Epidermal melanocyte (primary cell): ENCODE measurements at regions not wholly inside any gene's neighbourhood (a gene's known extent, or its start where the extent isn't known, plus 50 kb on each side); places are given as distances from the start of the nearest gene placed in this dataset.
"Not testable (repeated sequence)": the region's sequence is repeated elsewhere in the genome, so short reads cannot be mapped to it uniquely, and the experiment has no call there.

Experiments
- DNase-seq: peaks from one replicate; pipeline ENCODE4 v3.0.0; 2011; ENCODE audit warnings: low spot score; ENCODE audit not compliant: insufficient read length

DNA sequence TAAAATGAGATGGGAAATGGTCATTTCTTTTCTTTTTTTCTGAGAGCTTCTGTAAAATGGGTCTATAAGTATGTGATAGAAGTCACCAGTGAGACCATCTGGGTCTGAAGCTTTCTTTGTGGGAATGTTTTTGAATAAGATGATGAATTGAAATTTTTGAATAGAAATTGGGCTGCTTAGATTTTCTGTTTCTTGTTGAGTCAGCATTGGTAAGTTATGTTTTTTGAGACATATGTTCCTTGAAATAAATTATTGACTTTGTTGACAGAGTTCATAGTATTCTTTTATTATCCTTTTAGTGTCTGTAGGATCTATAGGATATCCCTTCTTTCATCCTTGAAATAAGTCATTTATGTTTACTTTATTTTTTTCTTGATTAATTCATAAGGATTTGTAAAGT is 208.1 kb downstream of the OPA1 start:
- DNase-seq = no peak

DNA sequence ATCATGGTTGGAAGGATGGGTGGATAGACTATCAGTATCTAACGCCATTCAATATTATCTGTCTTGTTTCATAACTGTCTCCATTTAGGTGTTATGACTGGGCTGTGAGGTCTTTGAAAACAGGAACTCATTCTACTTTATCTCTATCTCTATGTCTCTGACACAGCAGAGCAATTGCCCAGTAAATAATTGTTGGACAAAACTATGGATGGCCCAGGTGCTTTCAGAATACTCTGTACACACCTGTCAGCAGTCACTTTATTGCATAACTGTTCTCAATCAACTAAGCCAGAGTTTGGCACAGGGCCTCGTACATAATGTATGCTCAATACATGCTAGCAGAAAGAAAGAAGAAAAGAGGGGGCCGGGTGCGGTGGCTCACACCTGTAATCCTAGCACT is 210.3 kb downstream of the OPA1 start:
- no peak for DNase-seq

DNA sequence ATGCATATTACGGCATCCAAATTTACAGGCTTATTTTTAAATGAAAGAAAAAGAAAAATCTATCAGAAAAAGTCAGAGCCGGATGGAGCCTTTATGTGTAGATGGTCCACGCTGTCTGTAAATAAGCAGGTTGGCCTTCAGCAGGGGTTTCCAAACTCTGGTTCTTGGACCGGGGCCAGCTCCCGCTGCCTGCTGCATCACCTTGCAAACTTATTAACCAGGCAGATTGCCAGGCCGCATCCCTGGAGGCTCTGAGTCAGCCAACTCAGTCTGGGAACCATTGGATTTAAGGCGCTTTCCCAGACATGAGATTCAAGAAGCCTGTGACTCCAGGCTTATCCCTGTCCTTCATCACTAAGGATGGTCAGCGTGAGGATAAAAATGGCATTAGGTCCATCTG is 212.4 kb downstream of the OPA1 start:
- DNase-seq = no peak

DNA sequence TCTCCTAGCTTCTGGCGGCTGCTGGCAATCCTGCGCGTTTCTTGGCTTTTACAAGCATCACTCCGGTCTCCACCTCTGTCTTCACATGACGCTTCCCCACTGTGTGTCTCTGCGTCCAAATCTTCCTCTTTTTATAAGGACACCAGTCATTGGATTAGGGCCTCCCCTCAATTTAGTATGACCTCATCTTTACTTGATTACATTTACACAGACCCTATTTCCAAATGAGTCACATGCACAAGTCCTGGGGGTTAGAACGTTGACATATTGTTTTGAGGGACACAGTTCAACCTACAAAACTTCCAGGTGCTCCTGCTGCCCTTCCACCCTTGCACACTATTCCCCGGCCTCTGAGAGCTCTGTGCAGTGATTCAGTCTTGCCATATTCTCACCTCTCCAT is 215.3 kb downstream of the OPA1 start:
- DNase-seq = no peak

DNA sequence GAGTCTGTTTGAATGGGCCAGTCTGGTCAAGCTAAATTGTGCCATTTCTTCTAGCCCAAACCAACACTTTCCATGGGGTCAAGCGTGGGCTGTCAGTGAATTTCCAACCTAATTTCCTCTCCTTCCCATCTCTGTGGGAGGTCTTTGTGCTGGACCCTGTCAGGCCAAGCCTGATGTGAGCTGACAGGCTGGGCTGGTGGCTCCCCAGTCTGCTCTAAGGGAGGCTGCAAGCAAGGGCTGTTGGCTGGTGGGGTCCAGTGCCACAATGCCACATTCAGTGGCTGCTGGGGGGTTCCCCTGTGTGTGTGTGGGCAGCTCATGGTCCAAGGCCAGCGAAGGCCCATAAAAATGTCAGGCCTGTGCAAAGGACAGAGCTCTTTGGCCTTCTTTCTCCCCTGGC is 216.1 kb downstream of the OPA1 start:
- DNase-seq = no peak

DNA sequence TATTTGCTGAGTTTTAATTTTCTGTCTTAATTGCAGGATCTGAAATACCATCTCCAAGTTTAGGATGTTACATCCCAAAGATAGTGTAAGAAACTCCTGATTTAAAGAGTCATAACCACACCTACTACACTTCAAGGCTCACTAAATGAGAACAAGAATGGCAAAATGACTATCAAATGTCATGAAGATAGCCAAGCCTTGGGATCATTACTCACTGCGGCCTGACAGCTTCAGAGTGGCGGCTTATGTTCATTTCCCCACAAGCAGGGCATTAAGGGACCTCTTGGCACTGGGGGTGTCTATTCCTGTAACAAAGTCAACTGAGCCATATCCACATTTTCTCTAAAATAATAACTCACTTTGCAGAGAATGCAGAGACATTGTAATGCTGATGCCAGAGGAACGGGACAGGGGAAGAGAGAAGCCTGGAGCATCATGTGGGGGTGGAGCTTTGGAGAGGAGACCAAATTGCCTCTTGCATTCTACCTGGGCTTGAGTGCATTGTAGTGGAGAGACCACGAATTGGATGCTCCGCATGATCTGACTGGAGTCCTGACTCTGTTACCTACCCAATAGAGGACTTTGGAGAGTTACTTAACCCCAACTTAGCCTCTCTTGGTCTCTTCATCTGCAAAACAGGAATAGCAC is 219.2 kb downstream of the OPA1 start:
- DNase-seq = no peak

DNA sequence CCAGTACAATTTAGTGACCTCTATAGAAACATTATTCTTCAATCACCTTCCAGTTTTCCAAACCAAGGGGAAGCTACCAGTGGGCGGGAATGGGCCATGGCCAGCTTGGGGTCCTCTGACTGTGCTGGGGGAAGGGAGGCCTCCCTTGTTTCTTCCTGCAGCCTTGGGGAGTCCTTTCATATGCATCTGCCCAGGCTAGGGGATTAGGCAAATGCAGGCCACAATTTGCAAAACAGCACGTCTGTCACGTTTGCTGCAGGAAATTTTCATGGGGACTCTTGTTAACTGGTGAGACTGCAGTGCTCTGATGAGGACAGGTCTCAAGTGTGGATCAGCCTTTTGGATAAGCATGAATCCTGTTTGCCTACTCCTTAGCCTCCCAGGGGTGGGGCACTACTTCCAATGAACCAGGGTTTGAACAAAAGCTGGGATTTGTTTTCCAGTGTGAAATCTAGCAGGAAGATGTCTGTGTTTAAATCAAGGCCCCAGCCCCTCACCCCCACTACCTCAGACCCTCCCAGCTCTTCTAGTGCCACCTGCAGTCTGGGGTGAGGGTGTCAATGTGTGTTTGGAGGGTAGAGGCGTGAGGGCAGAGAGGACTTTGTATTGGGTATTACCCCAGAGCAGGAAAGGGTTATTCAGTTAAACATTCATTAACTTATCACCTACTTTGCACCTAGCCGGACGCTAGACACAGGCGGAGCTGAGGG is 219.9 kb downstream of the OPA1 start:
- DNase-seq = no peak

DNA sequence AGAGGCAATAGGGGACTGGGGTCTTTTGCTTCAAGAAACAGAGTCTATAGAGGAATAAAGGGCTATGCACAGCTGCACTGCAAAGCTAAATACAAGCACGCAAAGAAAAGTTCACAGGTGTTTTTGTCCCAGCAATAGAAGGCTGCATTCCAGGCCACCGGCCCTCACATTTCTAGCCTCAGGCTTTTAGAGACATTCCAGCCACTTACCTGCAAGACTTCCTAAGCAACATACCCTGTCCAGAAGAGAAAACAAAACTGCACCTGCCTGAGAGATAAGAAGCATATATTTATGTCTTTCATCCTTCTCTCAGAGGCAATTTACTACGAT is 220.5 kb downstream of the OPA1 start:
- no peak for DNase-seq

DNA sequence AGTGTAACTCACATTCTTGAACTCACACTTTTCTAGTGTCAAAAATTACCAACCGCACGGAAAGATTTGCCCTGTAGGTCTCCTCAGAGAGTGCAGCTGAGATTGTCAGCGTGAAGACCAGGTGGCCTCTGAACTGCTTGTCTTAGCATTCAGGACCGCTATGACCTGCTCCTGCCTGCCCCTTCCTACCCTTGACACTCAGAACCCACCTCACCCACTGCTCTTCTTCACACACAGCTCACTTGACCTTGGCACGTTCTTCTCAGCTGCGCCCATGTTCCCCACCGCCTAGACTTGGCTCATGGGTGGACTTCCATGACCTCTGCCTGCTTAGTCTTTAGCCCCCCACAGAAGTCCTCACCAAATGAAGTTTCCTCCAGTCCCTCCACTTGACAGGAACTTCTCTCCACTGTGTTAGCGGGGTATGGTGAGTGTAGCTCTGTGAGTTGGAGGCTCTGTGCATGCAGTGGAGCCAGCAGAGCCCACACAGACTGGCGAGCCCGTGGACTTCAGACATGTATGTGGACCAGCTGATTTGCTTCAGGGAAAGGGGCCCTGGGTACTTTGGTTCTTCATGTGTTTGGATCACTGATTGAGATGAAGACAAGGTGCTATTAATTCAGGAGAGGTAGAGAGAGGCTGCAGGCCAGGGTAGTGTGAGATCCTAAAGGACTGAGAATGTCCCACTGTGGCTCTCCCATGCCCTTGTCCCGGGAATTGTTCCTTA is 221.3 kb downstream of the OPA1 start:
- DNase-seq = no peak

DNA sequence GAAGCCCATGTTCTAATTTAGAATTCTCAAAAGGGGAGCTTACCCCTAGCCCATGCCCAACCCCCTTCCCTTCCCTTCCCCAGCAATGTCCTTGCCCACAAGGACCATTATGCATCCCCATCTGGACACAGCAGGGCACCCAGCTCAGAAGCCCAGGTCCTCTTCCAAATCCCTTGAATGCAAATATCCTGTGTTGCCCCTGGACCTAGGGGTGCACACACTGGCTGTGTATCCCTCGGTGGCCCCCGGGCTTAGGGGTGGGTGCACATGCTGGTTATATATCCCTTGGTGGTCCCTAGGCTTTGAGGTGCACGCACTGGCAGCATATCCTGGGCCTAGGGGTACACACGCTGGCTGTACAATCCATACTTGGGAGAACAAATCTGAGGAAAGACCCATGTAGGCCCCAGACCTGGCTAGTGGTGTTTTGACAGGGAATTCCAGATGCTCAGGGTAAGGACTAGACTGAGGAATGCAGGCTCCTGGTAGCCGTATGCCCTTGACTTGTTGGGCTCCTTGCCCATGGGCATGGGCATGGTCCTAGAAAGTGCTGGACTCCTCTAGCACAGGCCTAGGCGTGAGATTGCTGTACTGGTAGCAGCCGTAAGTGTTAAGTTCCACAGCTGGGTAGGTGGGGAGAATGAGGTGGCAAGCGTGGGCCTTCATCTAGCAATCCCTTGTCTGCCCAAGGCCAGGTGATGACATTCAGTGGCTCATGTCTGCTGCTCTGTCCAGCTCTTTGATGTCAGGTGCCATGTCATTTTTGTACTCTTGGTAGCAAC is 222.4 kb downstream of the OPA1 start:
- DNase-seq = no peak

DNA sequence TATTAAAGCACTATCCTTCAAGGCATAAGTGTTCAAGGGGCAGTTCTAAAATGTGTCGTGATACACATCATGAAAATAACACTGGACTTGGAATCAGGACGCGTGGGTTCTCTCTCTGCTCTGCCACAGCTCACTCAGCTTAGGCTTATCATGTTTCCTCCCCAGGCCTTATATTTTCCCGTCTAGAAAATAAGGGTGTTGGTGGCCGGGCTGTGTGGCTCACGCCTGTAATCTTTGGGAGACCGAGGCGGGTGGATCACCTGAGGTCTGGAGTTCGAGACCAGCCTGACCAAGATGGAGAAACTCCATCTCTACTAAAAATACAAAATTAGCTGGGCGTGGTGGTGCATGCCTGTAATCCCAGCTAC is 223.0 kb downstream of the OPA1 start:
- no peak for DNase-seq

DNA sequence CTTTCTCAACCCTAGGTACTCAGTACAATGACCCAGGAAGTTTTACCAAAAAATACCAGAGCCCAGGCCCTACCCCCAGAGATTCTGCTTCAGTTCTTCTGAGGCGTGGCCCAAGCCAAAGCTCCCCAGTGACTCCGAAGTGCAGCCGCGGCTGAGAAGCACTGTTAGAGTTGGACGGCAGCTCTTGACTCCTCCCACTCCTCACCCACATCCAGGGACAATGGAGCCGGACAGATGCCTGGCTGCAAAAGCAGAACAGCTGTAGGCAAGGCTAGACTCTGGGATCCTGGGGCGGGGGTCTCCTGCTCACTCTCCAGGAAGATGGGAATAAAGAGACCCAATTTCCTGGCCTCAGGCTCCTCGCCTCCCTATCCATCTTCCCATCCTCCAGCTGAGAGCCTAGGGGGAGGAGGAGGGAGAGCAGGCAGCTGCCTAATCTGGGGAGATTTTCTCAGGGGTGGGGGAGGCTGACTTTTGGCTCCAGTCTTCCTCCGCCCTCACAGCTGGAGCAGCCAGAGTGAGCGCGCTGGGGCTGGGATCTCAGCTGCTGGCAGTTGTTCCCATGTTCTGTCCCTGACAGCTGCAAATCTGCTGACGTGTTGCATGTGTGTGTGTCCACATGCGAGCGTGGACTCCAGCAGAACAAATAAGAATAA is 223.8 kb downstream of the OPA1 start:
- DNase-seq = no peak

DNA sequence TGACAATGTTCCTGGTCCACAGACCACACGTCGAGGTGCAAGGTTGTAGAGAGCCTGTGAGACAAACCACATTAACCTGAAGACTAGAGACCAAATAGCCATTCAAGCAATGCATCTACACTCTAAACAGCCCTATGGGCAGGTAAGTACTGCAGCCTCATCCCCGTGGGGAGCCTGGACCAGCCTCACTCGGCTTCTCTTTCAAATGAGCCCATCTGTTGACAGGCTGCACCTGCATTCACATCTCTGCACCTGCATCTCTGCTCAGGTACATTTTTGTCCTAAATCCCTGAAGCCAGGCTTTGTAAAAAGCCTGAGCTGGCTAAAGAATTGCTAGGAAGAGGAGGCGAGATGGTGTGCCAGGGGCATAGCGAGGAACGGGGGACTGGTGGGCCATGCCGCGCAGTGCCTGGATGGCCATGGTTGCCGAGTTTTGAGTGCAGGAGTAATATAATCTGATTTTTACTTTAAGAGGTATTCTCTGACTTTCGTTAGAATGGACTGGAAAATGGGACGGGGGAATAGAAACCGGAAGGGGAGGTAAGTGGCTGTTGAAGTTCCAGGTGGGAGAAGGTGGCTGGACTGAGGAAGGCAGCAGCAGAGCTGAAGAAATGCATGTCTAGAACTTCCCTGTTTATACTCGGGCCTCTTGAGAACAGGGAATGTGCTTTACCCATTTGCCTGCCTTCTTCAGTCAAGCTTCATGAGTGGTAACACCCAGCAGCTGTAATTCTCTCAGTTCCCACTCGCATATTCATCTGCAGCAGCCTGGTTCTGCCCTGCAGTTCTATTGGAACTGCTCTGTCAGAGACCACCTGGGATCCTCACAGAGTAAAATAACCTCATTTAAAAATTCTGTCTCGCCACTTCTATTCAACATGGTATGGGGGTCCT is 226.4 kb downstream of the OPA1 start:
- no peak for DNase-seq

DNA sequence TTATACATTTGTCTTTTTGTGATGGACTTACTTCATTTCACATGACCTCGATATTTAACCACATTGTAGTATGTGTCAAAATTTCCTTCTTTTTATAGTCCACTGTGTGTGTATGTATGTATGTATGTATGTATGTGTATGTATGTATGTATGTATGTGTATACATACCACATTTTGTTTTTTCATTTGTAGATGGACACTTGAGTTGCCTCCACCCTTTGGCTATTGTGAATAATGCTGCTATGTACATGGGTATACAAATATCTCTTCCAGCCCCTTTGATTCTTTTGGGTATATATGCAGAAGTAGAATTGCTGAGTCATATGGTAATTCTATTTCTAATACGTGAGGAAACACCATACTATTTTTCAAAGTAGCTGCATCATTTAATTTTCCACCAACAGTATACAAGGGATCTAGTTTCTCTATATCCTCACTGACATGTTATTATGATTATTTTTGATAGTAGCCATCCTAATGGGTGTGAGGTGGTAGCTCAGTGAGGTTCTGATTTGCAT is 228.2 kb downstream of the OPA1 start:
- no peak for DNase-seq

DNA sequence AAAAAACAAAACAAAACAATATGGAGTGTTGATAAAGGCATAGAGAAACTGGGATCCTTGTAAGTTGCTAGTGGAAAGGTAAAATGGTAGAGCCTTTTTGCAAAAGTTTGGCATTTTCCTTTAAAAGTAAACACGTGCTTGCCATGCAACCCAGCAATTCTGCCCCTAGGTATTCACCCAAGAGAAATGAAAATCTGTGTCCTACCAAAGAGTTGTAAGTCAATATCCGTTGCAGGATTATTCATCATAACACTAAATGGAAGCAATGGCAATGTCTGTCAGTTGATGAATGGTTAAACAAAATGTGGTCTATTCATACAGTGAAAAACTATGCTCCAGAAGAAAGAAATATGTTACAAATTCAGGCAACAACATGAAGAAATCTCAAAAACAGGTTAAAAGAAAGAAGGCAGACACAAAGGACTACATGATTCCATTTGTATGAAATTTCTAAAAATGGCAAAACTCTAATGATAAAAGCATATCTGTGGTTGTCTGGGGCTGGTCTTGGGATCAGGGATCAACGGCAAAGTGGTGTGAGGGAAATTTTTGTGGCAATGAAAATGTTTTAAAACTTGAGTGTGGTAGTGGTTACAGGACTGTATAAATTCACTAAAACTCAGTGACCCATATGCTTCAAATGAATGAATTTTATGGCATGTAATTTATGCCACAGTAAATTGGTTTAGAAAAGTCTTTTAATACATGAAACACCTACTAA is 229.6 kb downstream of the OPA1 start:
- no peak for DNase-seq

DNA sequence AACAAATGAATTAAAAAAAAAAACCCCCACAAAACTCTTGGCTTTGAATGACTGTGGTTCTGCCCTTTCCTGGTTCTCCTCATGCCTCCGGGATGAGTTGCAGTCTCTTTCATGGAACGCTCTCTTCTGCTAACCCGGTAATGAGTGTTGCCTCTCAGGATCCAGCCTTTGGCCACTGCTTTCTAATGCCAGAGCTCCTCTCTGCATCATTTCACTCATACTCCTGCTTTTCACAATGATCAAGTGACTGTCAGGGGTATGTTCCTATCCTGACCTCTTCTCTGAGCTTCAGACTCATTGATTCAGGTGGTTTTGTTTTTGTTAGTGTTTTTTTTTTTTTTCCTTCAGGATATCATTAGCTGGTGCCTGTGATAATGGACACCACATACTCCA is 230.2 kb downstream of the OPA1 start:
- DNase-seq = not testable (repeated sequence)

DNA sequence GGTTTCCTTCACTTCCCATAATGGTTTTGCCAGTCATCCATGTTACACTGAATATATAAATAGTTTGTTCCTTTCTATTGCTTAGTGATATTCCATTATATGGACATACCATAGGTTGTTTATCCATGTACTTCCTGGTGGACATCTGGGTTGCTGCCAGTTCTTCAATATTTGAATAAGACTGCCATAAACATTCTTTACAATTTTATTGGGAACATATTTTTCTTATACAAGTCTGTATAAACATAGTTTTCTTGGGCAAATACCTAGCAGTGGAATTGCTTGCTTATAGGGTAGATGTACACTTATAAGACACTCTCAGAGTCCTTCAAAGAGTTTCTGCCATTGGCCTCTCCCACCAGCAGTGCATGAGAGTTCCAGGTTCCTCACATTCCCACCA is 231.4 kb downstream of the OPA1 start:
- no peak for DNase-seq

DNA sequence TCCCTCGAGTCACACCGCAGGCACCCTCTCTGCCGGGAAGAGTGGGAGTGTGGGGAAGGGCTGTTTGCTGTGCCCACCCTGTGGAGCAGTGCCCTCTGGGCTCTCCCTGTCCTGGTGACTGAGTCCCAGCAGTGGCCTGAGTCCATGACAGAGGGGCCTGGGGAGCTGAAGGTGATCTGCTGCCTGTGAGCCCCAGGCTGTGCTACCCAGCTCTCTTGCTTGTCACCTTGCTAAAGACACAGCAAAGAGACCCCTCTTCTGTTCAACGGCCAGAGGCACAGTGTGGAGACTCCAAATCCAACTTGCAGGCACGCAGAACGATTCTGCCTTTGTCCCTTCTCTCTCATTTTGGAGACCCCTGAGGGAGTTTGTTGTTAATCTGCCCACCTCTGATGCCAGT is 232.6 kb downstream of the OPA1 start:
- DNase-seq = no peak

DNA sequence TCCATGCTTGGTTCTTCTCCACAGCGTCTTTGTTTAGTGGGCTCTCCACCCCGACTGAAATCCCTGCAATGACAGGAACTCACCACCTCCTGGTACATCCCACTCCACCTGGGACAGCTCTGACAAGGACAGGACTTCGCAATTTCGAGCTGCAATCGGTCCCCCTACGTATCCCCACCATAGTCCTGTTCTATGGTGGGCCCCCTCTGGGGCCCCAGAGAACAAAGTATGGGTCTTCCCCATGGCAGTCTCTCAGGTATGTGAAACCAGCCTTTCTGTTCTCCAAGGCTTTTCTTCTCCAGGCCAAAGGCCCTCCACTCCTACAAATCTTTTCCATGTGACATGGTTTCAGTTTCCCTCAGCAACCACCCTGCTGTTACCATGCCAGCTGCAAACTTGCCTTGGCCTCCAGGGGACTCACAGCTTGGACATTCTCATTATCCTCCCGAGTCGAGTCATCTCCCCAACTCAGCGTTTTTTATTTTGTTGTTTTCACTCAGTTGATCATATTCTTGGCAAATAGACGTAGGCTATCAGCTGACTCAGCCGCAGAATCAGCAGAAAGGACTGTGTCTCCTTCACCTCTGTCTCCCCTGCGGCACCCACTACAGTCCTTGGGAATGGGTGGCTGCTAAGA is 233.3 kb downstream of the OPA1 start:
- DNase-seq = peak; percentile 82
